ENCODE measurements at regions not wholly inside any gene's neighbourhood (a gene's known extent, or its start where the extent isn't known, plus 50 kb on each side); places are given as distances from the start of the nearest gene placed in this dataset.

DNA sequence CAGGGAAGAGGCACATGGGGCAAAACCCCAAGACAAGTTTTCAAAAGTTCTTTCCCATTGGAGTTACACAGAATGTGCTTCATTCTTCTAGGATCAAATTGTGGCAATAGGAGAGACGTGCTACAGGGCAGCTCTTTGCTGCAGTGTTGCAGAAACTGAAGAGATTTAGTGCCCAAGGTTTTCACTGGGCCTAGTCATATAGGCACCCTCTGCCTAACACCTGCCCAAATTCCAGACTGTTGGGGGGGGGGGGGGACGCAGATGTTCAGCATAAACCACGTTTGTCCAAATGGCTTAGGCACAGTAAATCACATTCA lies 346.8 kb upstream of the ZNF717 start:
- Histone ChIP-seq H3K36me3 (ENCODE audit: insufficient read depth, low read length) (no peaks in the 10 kb centered on the region), H3K9me3 (ENCODE audit: low read length) (no peaks in the 10 kb centered on the region), H3K9me2 (ENCODE audit: insufficient read depth, low read length) (no peaks in the 10 kb centered on the region), H4K20me1 (ENCODE audit: insufficient read depth, low read length) (no peaks in the 10 kb centered on the region), H3K27ac (ENCODE audit: low read depth, low read length, poor library complexity, severe bottlenecking) (no peak overlapping the region), H3K4me3 (ENCODE audit: low read depth, low read length, poor library complexity, severe bottlenecking) (no peak overlapping the region), H3K79me2 (ENCODE audit: insufficient read depth, low read depth, low read length) (no peaks in the 10 kb centered on the region), H3K4me2 (ENCODE audit: low read length) (no peak overlapping the region), H2AFZ (ENCODE audit: low read length) (no peak overlapping the region), H3K4me1 (ENCODE audit: insufficient read depth, low read length, poor library complexity, severe bottlenecking) (no peaks in the 10 kb centered on the region)
- TF ChIP-seq EZH2phosphoT487 (IDR thresholded peaks at IDR 0.05; ENCODE audit: borderline replicate concordance, low read depth, low read length) = no peak
- TF ChIP-seq, protein P1, sequence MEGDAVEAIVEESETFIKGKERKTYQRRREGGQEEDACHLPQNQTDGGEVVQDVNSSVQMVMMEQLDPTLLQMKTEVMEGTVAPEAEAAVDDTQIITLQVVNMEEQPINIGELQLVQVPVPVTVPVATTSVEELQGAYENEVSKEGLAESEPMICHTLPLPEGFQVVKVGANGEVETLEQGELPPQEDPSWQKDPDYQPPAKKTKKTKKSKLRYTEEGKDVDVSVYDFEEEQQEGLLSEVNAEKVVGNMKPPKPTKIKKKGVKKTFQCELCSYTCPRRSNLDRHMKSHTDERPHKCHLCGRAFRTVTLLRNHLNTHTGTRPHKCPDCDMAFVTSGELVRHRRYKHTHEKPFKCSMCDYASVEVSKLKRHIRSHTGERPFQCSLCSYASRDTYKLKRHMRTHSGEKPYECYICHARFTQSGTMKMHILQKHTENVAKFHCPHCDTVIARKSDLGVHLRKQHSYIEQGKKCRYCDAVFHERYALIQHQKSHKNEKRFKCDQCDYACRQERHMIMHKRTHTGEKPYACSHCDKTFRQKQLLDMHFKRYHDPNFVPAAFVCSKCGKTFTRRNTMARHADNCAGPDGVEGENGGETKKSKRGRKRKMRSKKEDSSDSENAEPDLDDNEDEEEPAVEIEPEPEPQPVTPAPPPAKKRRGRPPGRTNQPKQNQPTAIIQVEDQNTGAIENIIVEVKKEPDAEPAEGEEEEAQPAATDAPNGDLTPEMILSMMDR (conservative IDR thresholded peaks at IDR 0.05; ENCODE audit: low read length) = no peak
- ChIA-PET CTCF (ENCODE audit: unreplicated experiment) (no interaction called here), POLR2A (no interaction called here)
- intact Hi-C loops (cut with micrococcal nuclease; ENCODE audit: unreplicated experiment) = no loop called here
- no TSS peak for BruUV-seq (replicated peaks)
- DNase-seq (ENCODE audit: low spot score) = no peak

DNA sequence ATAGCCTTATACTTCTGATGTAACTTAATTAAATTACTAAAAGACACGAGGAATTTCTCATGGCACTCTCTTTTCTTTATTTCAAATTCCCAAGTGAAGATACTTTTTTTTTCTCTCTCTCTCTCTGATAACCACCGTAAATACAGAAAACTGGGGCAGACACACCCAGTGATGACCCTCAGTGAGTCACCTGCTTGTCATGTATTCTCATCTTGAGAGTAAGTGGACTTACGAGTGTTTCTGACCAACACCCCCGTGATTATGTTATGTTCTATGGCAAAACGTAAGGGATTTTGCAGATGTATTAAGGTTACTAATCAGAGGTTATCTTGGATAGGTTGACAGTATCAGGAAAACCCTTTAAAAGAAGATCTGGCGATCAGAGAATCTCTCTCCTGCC lies 348.8 kb upstream of the ZNF717 start:
- no peak overlapping the region for H3K27ac ChIP-seq (ENCODE audit: low read depth, low read length, poor library complexity, severe bottlenecking)
- no peak for DNase-seq (ENCODE audit: low spot score)
- no peaks in the 10 kb centered on the region for H3K9me3 ChIP-seq (ENCODE audit: low read length)
- H3K79me2 ChIP-seq (ENCODE audit: insufficient read depth, low read depth, low read length) = no peaks in the 10 kb centered on the region
- no TSS peak for BruUV-seq (replicated peaks)
- ChIA-PET CTCF (ENCODE audit: unreplicated experiment) (no interaction called here), POLR2A (no interaction called here)
- no peaks in the 10 kb centered on the region for H3K36me3 ChIP-seq (ENCODE audit: insufficient read depth, low read length)
- TF ChIP-seq, protein P1 (conservative IDR thresholded peaks at IDR 0.05; ENCODE audit: low read length) = no peak
- no peak for TF ChIP-seq EZH2phosphoT487 (IDR thresholded peaks at IDR 0.05; ENCODE audit: borderline replicate concordance, low read depth, low read length)
- H2AFZ ChIP-seq (ENCODE audit: low read length) = no peak overlapping the region
- no peak overlapping the region for H3K4me2 ChIP-seq (ENCODE audit: low read length)
- no peaks in the 10 kb centered on the region for H4K20me1 ChIP-seq (ENCODE audit: insufficient read depth, low read length)
- intact Hi-C loops (cut with micrococcal nuclease; ENCODE audit: unreplicated experiment) = no loop called here
- no peaks in the 10 kb centered on the region for H3K9me2 ChIP-seq (ENCODE audit: insufficient read depth, low read length)
- H3K4me1 ChIP-seq (ENCODE audit: insufficient read depth, low read length, poor library complexity, severe bottlenecking) = no peaks in the 10 kb centered on the region
- no peak overlapping the region for H3K4me3 ChIP-seq (ENCODE audit: low read depth, low read length, poor library complexity, severe bottlenecking)

DNA sequence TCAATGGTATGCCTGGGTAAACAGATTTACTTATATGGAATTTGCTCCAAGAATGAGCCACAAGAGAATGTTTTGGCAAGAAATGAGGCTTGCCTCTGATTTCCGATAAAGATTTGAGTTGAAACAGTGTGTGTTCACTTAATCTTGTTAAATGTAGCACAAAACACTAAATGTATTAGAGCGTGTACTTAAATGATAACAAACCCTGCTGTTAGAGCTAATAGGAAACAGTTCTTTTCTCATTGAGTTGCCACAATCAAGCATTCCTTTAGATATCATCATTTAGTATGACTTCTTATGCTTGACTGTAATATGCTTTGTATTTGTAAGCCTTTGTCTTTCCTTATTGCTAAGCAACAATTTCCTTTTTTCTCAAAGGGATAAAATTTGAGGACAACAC lies 353.6 kb upstream of the ZNF717 start:
- Histone ChIP-seq H3K4me3 (ENCODE audit: low read depth, low read length, poor library complexity, severe bottlenecking) (no peak overlapping the region), H3K4me2 (ENCODE audit: low read length) (no peak overlapping the region), H3K27ac (ENCODE audit: low read depth, low read length, poor library complexity, severe bottlenecking) (no peak overlapping the region), H3K9me3 (ENCODE audit: low read length) (no peaks in the 10 kb centered on the region), H3K9me2 (ENCODE audit: insufficient read depth, low read length) (no peaks in the 10 kb centered on the region), H2AFZ (ENCODE audit: low read length) (no peak overlapping the region), H3K36me3 (ENCODE audit: insufficient read depth, low read length) (no peaks in the 10 kb centered on the region), H3K79me2 (ENCODE audit: insufficient read depth, low read depth, low read length) (no peaks in the 10 kb centered on the region), H3K4me1 (ENCODE audit: insufficient read depth, low read length, poor library complexity, severe bottlenecking) (no peaks in the 10 kb centered on the region), H4K20me1 (ENCODE audit: insufficient read depth, low read length) (no peaks in the 10 kb centered on the region)
- POLR2A ChIA-PET = no interaction called here
- DNase-seq (ENCODE audit: low spot score) = no peak
- TF ChIP-seq, protein P1 (conservative IDR thresholded peaks at IDR 0.05; ENCODE audit: low read length) = no peak
- no peak for TF ChIP-seq EZH2phosphoT487 (IDR thresholded peaks at IDR 0.05; ENCODE audit: borderline replicate concordance, low read depth, low read length)
- BruUV-seq (replicated peaks) = no TSS peak
- intact Hi-C loops (cut with micrococcal nuclease; ENCODE audit: unreplicated experiment) = no loop called here
- CTCF ChIA-PET (ENCODE audit: unreplicated experiment) = no interaction called here
